HG03066 (cell line): ENCODE measurements at regions not wholly inside any gene's neighbourhood (a gene's known extent, or its start where the extent isn't known, plus 50 kb on each side); places are given as distances from the start of the nearest gene placed in this dataset.
"Not testable (repeated sequence)": the region's sequence is repeated elsewhere in the genome, so short reads cannot be mapped to it uniquely, and the experiment has no call there.

Source experiments
- ATAC-seq: cut with Tn5 transposase; IDR thresholded peaks from one replicate; pipeline ENCODE4 v1.9.1; 2021; ENCODE audit warnings: low read depth; ENCODE audit not compliant: unreplicated experiment

DNA sequence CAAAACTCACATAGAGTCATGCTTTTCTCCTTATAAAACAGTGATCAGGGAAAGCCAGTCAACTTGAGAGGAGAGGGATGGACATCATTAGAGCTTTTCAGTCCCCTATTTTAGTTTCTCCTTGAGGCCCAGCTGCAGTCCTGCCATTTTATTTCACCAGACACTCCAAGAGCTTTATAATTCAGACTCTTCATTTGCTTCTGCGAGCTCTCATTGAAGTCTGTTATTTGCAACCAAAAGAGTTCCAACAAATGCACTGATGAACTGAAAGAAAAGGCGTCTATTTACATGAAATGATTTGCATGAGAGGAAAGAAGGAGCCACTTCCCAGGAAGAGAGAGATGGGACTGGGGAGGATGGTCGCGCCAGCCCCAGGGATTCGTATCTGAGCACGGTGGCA is 86.8 kb downstream of the NDUFA12 start:
- no peak for ATAC-seq

DNA sequence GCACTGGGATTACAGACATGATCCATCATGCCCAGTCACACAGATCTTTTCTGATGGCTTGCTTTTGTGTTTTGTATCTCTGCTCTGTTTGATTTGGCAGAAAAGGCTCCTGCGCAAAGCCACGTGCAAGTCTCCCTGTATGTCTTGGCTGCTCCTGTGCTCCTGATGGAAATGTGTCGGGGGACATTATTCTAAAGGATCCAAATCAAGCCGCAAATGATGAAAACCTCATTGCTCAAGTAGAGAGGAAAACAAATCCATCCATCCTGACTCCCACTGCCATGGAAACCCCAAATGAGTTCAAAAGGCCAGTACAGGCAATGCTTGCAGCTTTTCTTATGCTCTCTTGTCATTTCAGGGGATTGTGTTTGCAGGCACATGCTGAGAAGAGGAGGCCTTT is 93.8 kb downstream of the NDUFA12 start:
- no peak for ATAC-seq

DNA sequence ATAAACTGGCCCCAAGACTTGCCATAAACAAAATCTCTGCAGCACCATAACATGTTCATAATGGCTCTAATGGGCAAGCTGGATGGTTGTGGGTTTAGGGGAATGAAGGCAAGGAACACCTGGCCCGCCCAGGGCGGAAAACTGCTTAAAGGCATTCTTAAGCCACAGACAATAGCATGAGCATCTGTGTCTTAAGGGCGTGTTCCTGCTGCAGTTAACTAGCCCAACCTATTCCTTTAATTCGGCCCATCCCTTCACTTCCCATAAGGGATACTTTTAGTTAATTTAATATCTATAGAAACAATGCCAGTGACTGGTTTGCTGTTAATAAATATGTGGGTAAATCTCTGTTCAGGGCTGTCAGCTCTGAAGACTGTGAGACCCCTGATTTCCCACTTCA is 97.7 kb downstream of the NDUFA12 start:
- ATAC-seq = not testable (repeated sequence)

DNA sequence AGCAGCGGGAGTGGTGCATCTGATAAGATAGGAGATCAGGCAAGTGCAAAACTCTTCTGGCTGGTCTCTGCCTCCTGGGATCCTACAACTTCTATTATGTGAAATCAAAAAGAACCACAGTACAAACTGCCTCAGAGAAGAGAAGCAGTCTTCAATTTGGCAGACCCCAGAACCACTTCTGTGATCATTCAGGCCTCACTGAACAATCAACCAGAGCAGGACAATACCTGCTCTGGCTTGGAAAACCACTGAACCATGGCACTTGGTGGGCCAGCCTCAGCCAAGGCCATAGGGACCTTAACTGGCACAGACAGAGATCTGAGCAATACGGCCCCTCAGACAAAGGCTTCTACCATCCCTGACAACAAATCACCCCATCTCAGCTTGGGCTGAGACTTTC is 103.0 kb downstream of the NDUFA12 start:
- ATAC-seq = no peak

DNA sequence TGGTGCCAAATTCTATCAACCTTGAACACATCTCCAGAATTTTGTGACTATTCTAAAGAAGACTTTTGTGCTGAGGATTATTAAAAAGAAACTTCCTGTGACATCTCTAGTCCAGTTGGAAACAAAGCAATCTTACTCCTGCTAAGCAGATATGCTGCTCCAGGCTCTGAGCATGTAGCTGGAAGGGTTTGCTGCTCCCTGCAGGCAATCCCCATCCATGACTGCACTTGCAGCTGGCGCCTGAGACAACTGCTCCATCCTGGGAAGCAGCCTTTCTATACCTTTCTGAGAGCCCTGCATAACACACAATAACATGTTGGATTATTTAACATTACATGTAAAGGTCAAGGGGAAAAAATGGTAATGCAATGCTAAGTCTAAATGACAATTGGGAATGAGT is 105.1 kb downstream of the NDUFA12 start:
- ATAC-seq = no peak

DNA sequence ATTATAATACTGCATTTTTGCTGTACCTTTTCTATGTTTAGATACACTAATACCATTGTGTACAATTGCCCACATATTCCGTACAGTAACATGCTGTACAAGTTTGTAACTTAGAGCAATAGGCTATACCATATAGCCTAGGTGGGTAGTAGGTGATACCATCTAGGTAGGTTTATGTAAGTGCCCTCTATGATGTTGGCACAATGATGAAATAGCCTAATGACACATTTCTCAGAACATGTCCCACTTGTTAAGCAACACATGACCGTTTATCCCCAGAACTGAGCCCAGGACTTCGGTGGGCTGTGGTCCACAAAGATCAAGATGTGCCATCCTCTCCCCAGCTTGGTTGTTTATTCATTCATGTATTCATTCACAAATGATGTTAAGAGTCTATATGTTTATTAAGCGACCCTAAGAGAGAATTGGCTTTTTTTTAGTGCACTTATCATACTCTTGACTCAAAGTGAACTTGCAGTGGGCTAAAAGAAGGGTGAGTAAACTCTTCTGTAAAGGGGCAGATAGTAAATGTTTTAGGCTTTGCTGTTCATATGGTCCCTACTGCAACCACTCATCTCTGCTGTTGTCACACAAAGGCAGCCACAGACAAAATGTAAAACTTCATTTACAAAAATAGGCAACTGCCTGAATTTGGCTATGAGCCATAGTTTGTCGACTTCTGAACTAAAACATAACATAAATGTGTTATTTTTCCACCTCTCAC is 110.8 kb downstream of the NDUFA12 start:
- no peak for ATAC-seq

DNA sequence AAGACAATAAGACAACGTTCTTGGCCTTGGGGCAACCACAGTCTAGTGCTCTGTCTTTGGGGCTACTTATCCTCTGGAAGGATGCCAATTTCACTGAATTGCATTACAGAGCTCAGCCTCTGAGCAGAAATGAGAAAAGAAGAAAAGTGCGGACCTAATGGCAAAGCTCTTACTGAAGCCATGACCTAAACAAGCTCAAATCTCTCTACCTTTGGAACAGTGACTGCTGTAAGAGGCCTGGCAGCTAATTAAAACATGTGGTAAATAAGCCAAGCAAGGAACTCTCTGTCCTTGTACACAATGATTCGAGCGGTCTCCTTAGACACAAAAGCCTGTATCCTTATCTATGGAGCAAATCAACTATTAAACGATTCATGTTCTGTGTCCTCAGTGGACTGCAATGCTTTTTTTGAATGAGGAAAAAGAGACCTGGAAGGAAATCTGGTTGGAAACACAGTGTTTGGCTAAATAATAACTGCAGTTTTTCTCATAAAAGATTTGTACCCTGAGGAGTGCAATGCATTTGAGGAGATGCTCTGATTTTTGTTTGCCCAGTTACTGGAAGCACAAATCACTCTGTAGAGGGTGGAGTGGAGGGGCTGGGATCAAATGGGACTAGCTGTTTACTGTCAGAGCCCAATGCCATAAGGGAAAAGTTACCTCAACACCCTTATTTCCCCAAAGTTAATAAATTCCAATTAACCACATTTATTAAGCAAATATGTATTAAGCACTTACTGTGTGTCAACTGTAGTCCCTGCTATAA is 113.9 kb downstream of the NDUFA12 start:
- ATAC-seq = no peak

DNA sequence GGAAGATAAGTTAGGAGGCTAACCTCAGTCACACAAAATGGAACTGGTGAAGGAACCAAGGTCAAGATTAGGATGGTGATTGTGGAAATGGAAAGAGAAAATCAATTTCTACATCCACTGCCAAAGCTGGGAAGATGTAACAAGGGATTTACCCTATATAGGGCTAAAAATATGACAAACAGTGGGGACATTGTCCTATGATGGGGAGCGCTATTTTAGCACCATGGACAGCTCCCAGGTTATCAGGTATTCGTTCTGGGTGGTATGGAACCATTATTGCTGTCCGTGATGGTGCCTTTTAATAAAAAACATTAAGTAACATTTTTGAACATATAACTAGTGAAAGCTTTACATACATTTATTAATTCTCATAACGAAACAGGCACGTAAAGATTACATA is 124.0 kb downstream of the NDUFA12 start:
- ATAC-seq = no peak

DNA sequence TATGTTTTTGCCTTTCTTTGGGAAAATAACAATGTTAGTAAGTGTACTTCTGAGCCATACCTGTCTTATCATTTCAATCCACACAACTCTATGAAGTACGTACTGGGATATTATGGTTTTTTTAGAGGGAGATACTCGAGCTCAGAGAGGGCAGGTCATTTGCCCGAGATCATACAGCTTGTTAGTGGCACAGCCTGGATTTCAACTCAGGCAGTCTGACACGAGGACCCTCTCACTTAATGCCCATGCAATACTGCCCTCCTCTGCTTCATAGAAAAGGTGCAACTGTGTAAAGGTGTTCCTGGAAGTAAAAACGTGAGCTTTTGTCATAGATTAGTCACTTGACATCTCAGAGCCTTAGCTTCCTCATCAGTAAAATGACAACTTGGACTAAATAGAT is 128.0 kb downstream of the NDUFA12 start:
- peak; percentile 46 for ATAC-seq

DNA sequence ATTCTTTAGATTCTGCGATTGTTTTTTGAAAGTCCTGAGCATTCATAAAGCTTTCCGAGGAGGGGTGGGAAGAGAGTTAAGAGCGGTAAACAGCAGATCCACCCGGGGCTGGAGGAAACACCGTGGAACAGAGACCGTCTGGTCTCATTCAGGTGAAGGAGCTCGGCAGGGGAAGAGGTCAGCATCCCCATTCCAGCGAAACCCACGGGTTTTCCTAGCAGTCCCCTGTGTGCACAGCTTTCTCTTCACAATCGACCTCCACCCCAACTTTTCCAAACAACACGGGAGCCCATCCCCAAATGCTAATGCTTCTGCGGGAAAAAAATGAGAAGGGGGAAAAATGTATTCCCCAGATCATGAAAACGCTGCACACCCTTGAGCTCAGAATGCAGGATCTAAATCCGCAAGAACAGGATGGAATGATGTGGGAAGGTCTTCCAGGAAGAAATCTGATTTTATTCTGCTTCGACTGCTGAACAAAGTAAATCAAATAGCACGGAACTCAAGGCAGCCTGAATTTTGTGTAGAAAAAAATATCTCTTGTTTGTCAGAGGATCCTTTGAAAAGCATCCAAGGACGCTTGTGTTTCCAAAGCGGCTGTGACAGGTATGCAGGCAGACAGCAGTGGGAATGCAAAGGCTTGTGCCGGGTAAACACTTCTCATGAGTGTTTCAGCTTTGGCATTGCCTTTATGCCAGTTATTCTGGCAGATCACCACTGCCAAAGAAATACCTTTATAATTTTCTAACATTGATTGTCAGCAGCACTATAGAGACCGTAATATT is 128.8 kb downstream of the NDUFA12 start:
- no peak for ATAC-seq

DNA sequence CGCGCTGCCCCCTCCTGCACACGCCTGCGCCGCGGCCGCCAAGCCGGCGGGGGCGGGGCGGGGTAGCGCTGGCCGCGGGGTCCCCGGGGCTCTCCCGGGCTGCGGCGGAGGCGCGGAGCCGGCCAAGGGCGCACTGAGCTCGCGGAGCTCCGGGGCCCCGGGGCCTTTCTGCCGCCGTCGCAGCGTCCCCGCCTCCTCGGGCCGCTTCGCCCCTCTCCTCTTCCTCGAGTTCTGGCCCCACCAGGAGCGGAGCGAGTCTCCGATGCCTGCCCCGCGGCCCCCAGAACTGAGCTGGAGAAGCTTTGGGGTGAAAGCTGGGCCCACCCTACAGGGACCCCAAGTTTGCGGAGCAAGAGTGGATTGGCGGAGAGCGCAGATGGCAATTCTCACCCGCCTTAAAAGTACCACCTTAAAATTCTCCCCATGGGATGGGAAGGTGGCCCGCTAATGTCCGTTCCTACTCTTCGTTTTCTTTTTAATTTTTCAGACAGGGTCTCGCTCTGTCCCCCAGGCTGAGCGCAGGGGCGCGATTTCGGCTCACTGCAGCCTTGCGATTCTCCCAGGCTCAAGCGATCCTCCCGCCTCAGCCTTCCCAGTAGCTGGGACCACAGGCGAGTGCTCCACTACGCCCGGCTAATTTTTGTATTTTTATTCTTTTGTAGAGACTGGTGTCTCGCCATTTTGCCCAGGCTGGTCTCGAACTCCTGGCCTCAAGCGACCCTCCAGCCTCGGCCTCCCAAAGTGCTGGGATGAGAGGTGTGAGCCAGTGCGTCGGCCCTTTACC is 129.6 kb downstream of the NDUFA12 start:
- no peak for ATAC-seq

DNA sequence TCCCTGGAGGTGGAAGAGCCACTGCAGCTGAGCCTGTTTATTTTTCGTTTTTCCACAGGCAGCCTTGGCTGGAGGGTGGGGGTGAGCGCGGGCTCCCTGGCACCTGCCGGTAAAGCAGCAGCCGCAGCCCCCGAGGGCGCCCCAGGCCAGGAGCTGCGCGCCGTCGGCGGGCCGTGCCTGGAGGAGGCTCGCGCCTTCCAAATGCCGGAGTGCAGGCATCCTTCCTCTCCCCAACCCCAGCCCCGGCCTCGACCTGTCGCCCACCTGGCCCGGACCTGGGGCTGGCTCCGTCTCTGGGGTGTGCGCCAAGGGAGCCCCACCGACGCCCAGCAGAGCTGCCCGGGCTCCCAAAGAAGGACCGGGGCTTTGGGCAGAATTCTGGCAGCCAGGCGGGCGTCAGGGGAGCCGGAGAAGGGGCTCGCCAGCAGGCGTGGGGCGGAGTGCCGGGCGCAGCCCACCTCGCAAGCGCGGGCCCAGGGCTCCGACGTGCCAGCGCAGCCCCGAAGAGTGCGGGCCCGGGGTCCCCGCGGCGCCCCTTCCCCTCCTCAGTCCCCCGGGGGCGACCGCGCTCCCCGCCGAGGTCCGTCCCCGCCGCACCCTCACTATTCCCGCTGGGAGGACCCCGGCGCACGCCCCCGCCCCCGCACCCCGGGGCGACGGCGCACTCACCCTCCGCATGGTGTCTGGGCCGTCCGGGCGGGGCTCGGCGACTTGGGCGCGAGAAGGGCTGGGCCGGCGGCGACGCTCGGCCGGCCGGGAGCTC is 130.3 kb downstream of the NDUFA12 start:
- ATAC-seq = peak; percentile 68

DNA sequence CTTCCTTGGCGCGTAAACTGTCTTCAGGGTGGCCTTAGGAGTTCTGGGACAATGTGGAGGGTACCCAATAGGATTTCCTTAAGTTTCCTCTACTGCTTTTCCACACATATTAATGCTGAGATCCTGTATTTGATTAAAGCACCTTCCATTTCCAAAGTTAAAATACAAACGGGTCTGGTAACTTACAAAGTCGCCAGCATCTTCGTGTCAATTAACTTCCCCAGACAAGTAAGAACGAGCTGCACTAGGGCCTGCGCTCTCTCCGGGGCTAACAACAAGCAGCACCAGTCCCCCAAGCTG is 130.9 kb downstream of the NDUFA12 start:
- no peak for ATAC-seq

DNA sequence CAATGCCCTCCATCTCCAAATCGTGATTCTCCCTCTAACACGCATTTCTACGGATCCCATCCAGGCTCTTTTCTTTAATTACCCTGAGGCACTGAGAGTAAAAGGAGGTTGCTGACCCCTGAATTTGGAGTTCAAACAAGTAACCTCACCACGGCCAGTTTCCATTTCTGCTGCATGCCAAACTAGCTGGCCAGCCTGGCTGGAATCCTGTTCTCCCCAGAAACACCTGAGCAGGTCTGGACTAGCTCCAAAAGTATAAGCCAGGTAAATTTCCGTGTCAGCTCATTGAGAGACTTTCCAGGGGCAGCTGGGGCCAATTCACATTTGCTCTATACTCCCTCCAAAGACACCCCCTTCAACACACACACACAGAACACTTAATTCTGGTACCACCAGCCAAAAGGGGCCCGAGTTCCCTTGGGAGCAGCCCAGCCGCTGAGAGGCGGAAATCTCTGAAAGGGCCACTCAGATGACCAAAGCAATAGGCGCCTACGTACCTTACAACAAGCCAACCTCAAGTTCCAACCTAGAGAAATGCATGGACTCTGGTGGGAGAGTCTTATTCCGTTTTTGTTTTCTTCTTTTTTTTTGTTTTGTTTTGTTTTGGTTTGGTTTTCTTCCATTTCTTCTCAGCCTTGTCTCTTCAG is 131.4 kb downstream of the NDUFA12 start:
- no peak for ATAC-seq

DNA sequence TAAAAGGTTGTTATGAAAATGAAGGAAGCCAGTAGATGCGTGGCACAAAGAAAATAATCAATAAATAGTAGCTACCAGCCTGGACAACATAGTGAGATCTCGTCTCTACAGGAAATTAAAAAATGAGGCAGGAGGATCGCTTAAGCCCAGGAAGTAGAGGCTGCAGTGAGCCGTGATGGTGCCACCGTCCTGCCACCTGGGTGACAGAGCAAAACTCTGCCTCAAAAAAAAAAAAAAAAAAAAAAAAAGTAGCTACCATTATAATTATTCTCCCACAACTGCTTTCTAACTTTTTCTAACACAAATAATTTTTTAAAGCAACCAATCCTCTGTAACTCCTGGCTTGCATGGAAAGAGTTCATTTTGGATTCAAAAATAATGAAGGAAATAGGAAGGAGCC is 133.0 kb downstream of the NDUFA12 start:
- no peak for ATAC-seq

DNA sequence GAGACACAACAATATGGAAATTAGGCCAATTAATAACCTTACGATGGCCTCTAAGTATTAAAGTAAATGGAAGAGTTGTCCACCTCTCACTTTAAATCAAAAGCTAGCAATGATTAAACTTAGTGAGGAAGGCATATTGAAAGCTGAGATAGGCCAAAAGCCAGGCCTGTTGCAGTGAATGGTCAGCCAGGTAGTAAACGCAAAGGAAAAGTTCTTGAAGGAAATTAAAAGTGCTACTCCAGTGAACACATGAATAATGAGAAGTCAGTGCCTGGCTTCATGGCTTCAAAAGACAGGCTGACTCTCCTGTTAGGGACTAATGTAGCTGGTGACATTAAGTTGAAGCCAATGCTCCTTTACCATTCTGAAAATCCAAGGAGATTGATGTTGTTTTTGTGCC is 135.3 kb downstream of the NDUFA12 start:
- ATAC-seq = no peak

DNA sequence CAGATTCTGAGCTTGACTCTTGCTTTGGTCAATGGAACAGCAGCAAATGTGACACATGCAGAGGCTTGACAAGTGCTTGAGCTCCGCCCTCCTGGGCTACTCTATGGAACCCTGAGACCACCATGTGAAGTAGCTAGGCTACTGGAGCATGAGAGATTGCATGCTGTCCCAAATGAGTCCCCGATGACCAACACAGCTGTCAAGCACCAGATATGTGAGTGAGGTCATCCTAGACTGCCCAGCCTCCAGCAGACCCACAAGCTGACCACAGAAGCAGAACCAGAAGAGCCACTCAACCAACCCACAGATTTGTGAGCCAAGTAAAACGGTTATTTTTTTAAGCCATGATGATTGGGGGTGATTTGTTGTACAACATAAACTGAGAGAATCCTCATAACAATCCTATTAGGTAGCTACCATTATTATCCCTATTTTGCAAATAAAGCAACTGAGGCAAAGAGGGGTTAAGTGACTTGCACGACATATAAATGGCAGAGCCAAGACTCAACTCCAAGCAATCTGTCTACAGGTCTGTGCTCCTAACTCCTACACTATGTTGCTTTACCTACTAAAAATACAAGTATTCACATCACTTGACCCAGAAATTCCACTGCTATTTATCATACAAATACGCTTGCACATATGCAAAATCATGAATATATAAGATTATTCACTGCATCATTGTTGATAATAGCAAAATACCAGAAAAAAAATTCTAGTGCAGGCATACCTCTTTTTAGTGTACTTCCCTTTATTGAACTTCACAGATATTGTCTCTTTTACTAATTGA is 136.2 kb downstream of the NDUFA12 start:
- peak; percentile 48 for ATAC-seq

DNA sequence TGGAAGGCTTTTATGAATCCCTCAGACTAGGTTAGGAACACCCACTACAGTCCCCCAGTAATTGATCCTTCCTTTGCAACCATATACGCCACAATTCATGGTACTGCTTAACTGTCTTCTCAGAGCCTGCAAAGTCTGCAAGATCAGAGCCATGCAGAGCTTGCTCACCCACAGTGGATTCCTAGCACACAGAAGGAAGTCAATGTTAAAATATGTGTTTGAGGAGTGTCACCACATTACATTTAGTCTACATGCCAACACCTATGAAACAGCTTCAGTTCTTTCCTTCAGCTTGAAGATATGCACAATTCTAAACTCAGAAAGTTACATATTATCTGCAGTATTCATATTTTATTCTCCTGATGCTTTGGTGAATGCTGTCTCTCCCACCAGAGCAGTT is 138.5 kb downstream of the NDUFA12 start:
- no peak for ATAC-seq
